A549 (cell line): ENCODE measurements at regions not wholly inside any gene's neighbourhood (a gene's known extent, or its start where the extent isn't known, plus 50 kb on each side); places are given as distances from the start of the nearest gene placed in this dataset.

Experiments used
- BCL3 ChIP-seq: fragments of >200 bp; sonication (Bioruptor Twin); formaldehyde crosslinking; IDR thresholded peaks from 3 replicates; pipeline ENCODE4 v1.6.1; 2016
- CBX2 ChIP-seq: fragments of 200-600 bp; sonication (generic); IDR thresholded peaks from 2 replicates; pipeline ENCODE4 v1.6.1; 2016; ENCODE audit warnings: low read depth, mild to moderate bottlenecking, borderline replicate concordance
- CTCF ChIP-seq: fragments of >200 bp; sonication (Bioruptor Twin); formaldehyde crosslinking; IDR thresholded peaks from 3 replicates; pipeline ENCODE4 v1.5.1; 2016
- ELK1 ChIP-seq: fragments of 150-350 bp; IDR thresholded peaks from 2 replicates; pipeline ENCODE4 v1.6.1; 2014; ENCODE audit warnings: low read depth, mild to moderate bottlenecking, low read length
- EP300 ChIP-seq, 2 experiments: fragments of >200 bp; sonication (Bioruptor Twin); formaldehyde crosslinking; IDR thresholded peaks; 2 replicates in 1 of 2; 3 replicates in 1 of 2; pipeline ENCODE4 v1.6.1; 2016 to 2017
- HMGXB4 ChIP-seq: fragments of 250-450 bp; sonication (Bioruptor Pico); IDR thresholded peaks from 2 replicates; pipeline ENCODE4 v1.5.0; 2021; ENCODE audit warnings: mild to moderate bottlenecking, moderate library complexity, borderline replicate concordance
- HOXA7 ChIP-seq: fragments of 250-450 bp; sonication (Bioruptor Pico); IDR thresholded peaks from 2 replicates; pipeline ENCODE4 v1.5.0; 2020; ENCODE audit warnings: mild to moderate bottlenecking, moderate library complexity
- JUN ChIP-seq, 2 experiments: fragments of >200 bp; sonication (Bioruptor Twin); formaldehyde crosslinking; IDR thresholded peaks; 2 replicates in 1 of 2; 3 replicates in 1 of 2; pipeline ENCODE4 v1.6.1; 2016 to 2017
- KDM1A ChIP-seq: fragments of 200-600 bp; sonication (generic); IDR thresholded peaks from 2 replicates; pipeline ENCODE4 v1.6.1; 2016; ENCODE audit warnings: low read depth, mild to moderate bottlenecking
- POLR2A ChIP-seq: IDR thresholded peaks from 2 replicates; pipeline ENCODE4 v1.6.1; 2012; ENCODE audit warnings: mild to moderate bottlenecking, low read length
- POLR2AphosphoS2 ChIP-seq: conservative IDR thresholded peaks from 2 replicates; pipeline ENCODE4 v1.6.1; 2012; ENCODE audit warnings: low read length, improper control_type of control experiment, inconsistent platforms
- SMC3 ChIP-seq: fragments of >200 bp; sonication (Bioruptor Twin); formaldehyde crosslinking; IDR thresholded peaks from 3 replicates; pipeline ENCODE4 v1.6.1; 2018; ENCODE audit warnings: inconsistent platforms
- ZFP36 ChIP-seq: fragments of 450-650 bp; IDR thresholded peaks from 2 replicates; pipeline ENCODE4 v1.6.1; 2014; ENCODE audit warnings: borderline replicate concordance; ENCODE audit not compliant: partially characterized antibody
- ZSCAN20 ChIP-seq: fragments of 250-450 bp; sonication (Bioruptor Pico); IDR thresholded peaks from 2 replicates; pipeline ENCODE4 v1.8.0; 2022; ENCODE audit warnings: mild to moderate bottlenecking, moderate library complexity

- no peak for TF ChIP-seq POLR2AphosphoS2
- no peak for TF ChIP-seq CTCF
- TF ChIP-seq JUN (IDR thresholded peaks at IDR 0.05) = no peak
- TF ChIP-seq BCL3 = no peak
- TF ChIP-seq SMC3 = no peak
- no peak for TF ChIP-seq HOXA7 (CRISPR knock-in tag)
- no peak for TF ChIP-seq ZFP36
- TF ChIP-seq POLR2A = no peak
- no peak for TF ChIP-seq KDM1A
- TF ChIP-seq EP300 (IDR thresholded peaks at IDR 0.05) = no peak
- TF ChIP-seq ZSCAN20 (CRISPR knock-in tag) = no peak
- no peak for TF ChIP-seq CBX2
- TF ChIP-seq ELK1 = no peak
- TF ChIP-seq HMGXB4 (CRISPR knock-in tag) = no peak
Measured at GRCh38 chr4:126986828-126987227, 645.9 kb upstream of the INTU start.
